Stimulated activated naive CD8-positive, alpha-beta T cell treated with anti-CD3 and anti-CD28 coated beads, Interleukin-15, amount 100 ng/mL, for 72 hours (primary cell): ENCODE measurements at regions not wholly inside any gene's neighbourhood (a gene's known extent, or its start where the extent isn't known, plus 50 kb on each side); places are given as distances from the start of the nearest gene placed in this dataset.

Source experiments
- ATAC-seq: fragments of 150-1000 bp; cut with Tn5 transposase; 2 replicates; pipeline ENCODE4 v1.10.0; 2021; ENCODE audit warnings: mild to moderate bottlenecking, moderate library complexity
- DNase-seq, 2 donors: peaks; one replicate each; pipeline ENCODE4 v3.0.0; 2021 to 2022
- H3K27ac Mint-ChIP-seq, 2 donors: one replicate each; pipeline ENCODE4 v1.8.0; 2022; ENCODE audit warnings: mild to moderate bottlenecking in 2 of 2, mixed read lengths in 2 of 2, moderate library complexity in 2 of 2
- H3K27me3 Mint-ChIP-seq: one replicate; pipeline ENCODE4 v1.8.0; 2022; ENCODE audit warnings: mixed read lengths
- H3K4me1 Mint-ChIP-seq: one replicate; pipeline ENCODE4 v1.8.0; 2022; ENCODE audit warnings: mild to moderate bottlenecking, mixed read lengths
- H3K4me3 Mint-ChIP-seq, 2 donors: one replicate each; pipeline ENCODE4 v1.8.0; 2022; ENCODE audit warnings: mild to moderate bottlenecking in 2 of 2, mixed read lengths in 2 of 2, moderate library complexity in 1 of 2
- H3K9me3 Mint-ChIP-seq, 2 donors: one replicate each; pipeline ENCODE4 v1.8.0; 2022; ENCODE audit warnings: mixed read lengths in 2 of 2

- Mint-ChIP-seq H3K9me3 (no peaks in the 10 kb centered on the region), H3K27ac (no peak overlapping the region), H3K4me1 (no peaks in the 10 kb centered on the region), H3K4me3 (no peak overlapping the region), H3K27me3 (peaks cover 41% of the 10 kb centered on the region)
- DNase-seq (no peak), ATAC-seq (no peak)
These were observed 292.6 kb upstream of the IRX3 start for GRCh38 chr16:54579106-54579728.

- peaks cover 41% of the 10 kb centered on the region for H3K27me3 Mint-ChIP-seq
- ATAC-seq (no peak), DNase-seq (no peak)
- no peaks in the 10 kb centered on the region for H3K4me1 Mint-ChIP-seq
- H3K9me3 Mint-ChIP-seq = no peaks in the 10 kb centered on the region
- no peak overlapping the region for H3K4me3 Mint-ChIP-seq
- H3K27ac Mint-ChIP-seq = no peak overlapping the region
These were observed 291.1 kb upstream of the IRX3 start for GRCh38 chr16:54577651-54578128.

- H3K4me1 Mint-ChIP-seq = no peaks in the 10 kb centered on the region
- ATAC-seq = no peak
- peaks cover 41% of the 10 kb centered on the region for H3K27me3 Mint-ChIP-seq
- H3K9me3 Mint-ChIP-seq = no peaks in the 10 kb centered on the region
- H3K4me3 Mint-ChIP-seq = no peak overlapping the region
- no peak for DNase-seq
- H3K27ac Mint-ChIP-seq = no peak overlapping the region
These were observed 290.2 kb upstream of the IRX3 start for GRCh38 chr16:54576785-54577184.

GRCh38 chr16:54568906-54569807, 282.6 kb upstream of the IRX3 start:
- no peak overlapping the region for H3K27ac Mint-ChIP-seq
- DNase-seq = no peak
- peaks cover 5% of the 10 kb centered on the region for H3K27me3 Mint-ChIP-seq
- H3K4me1 Mint-ChIP-seq = no peaks in the 10 kb centered on the region
- H3K9me3 Mint-ChIP-seq = no peaks in the 10 kb centered on the region
- H3K4me3 Mint-ChIP-seq = no peak overlapping the region
- ATAC-seq = no peak

- no peaks in the 10 kb centered on the region for H3K9me3 Mint-ChIP-seq
- H3K4me1 Mint-ChIP-seq = no peaks in the 10 kb centered on the region
- no peak overlapping the region for H3K4me3 Mint-ChIP-seq
- no peak overlapping the region for H3K27ac Mint-ChIP-seq
- peaks cover 5% of the 10 kb centered on the region for H3K27me3 Mint-ChIP-seq
- ATAC-seq (no peak), DNase-seq (no peak)
These were observed 278.3 kb upstream of the IRX3 start for GRCh38 chr16:54564841-54565240.

- Mint-ChIP-seq H3K4me3 (no peak overlapping the region), H3K27ac (no peak overlapping the region), H3K27me3 (no peaks in the 10 kb centered on the region), H3K4me1 (no peaks in the 10 kb centered on the region), H3K9me3 (peaks cover 0 to 14% of the 10 kb centered on the region in 2 donors)
- no peak for ATAC-seq
- no peak for DNase-seq
These were observed 268.0 kb upstream of the IRX3 start for GRCh38 chr16:54554581-54554980.

- no peaks in the 10 kb centered on the region for H3K9me3 Mint-ChIP-seq
- H3K4me3 Mint-ChIP-seq = no peak overlapping the region
- H3K27me3 Mint-ChIP-seq = peaks cover 6% of the 10 kb centered on the region
- H3K27ac Mint-ChIP-seq = no peak overlapping the region
- DNase-seq (no peak), ATAC-seq (no peak)
- no peaks in the 10 kb centered on the region for H3K4me1 Mint-ChIP-seq
These were observed 261.7 kb upstream of the IRX3 start for GRCh38 chr16:54548281-54548680.

- DNase-seq = no peak
- H3K4me3 Mint-ChIP-seq = no peak overlapping the region
These were observed 260.5 kb upstream of the IRX3 start for GRCh38 chr16:54547052-54547451.

GRCh38 chr16:54546521-54546920, 259.9 kb upstream of the IRX3 start:
- no peak overlapping the region for H3K4me3 Mint-ChIP-seq
- peaks cover 6% of the 10 kb centered on the region for H3K27me3 Mint-ChIP-seq
- DNase-seq = no peak
- no peaks in the 10 kb centered on the region for H3K9me3 Mint-ChIP-seq
- H3K27ac Mint-ChIP-seq = no peak overlapping the region
- H3K4me1 Mint-ChIP-seq = no peaks in the 10 kb centered on the region
- ATAC-seq = no peak

More at GRCh38 chr16:54547052-54547451, 260.5 kb upstream of the IRX3 start:
- H3K27ac Mint-ChIP-seq = no peak overlapping the region
- no peak for ATAC-seq
- peaks cover 6% of the 10 kb centered on the region for H3K27me3 Mint-ChIP-seq
- no peaks in the 10 kb centered on the region for H3K9me3 Mint-ChIP-seq
- H3K4me1 Mint-ChIP-seq = no peaks in the 10 kb centered on the region

- no peaks in the 10 kb centered on the region for H3K4me1 Mint-ChIP-seq
These were observed 259.4 kb upstream of the IRX3 start for GRCh38 chr16:54545854-54546511.

GRCh38 chr16:54544553-54545180, 258.1 kb upstream of the IRX3 start:
- Mint-ChIP-seq H3K4me3 (no peak overlapping the region), H3K9me3 (no peaks in the 10 kb centered on the region), H3K4me1 (no peaks in the 10 kb centered on the region), H3K27ac (no peak overlapping the region), H3K27me3 (peaks cover 6% of the 10 kb centered on the region)
- DNase-seq = no peak
- no peak for ATAC-seq

More at GRCh38 chr16:54545854-54546511, 259.4 kb upstream of the IRX3 start:
- DNase-seq (no peak), ATAC-seq (no peak)
- peaks cover 6% of the 10 kb centered on the region for H3K27me3 Mint-ChIP-seq
- no peaks in the 10 kb centered on the region for H3K9me3 Mint-ChIP-seq
- H3K27ac Mint-ChIP-seq = no peak overlapping the region
- no peak overlapping the region for H3K4me3 Mint-ChIP-seq

- no peak overlapping the region for H3K4me3 Mint-ChIP-seq
- H3K27me3 Mint-ChIP-seq = peaks cover 6% of the 10 kb centered on the region
- no peaks in the 10 kb centered on the region for H3K4me1 Mint-ChIP-seq
- H3K9me3 Mint-ChIP-seq = no peaks in the 10 kb centered on the region
- no peak for ATAC-seq
- DNase-seq = no peak
- no peak overlapping the region for H3K27ac Mint-ChIP-seq
These were observed 256.4 kb upstream of the IRX3 start for GRCh38 chr16:54542805-54543505.

GRCh38 chr16:54540525-54541180, 254.1 kb upstream of the IRX3 start:
- no peak for DNase-seq
- Mint-ChIP-seq H3K27ac (no peak overlapping the region), H3K9me3 (no peaks in the 10 kb centered on the region), H3K4me1 (no peaks in the 10 kb centered on the region), H3K4me3 (no peak overlapping the region), H3K27me3 (peaks cover under 1% of the 10 kb centered on the region)
- no peak for ATAC-seq

GRCh38 chr16:54538276-54538675, 251.7 kb upstream of the IRX3 start:
- Mint-ChIP-seq H3K9me3 (no peaks in the 10 kb centered on the region), H3K27me3 (no peaks in the 10 kb centered on the region), H3K4me3 (no peak overlapping the region), H3K4me1 (no peaks in the 10 kb centered on the region), H3K27ac (no peak overlapping the region)
- DNase-seq (no peak), ATAC-seq (no peak)
